Panc1 (cell line): ENCODE measurements at regions not wholly inside any gene's neighbourhood (a gene's known extent, or its start where the extent isn't known, plus 50 kb on each side); places are given as distances from the start of the nearest gene placed in this dataset.

Experiments used
- ATAC-seq: fragments of 200-7000 bp; cut with Tn5 transposase; 2 replicates; pipeline ENCODE4 v1.9.1; 2020; ENCODE audit warnings: mild to moderate bottlenecking, moderate library complexity
- BruUV-seq: library from RNA; stranded (reverse); fragments of 400-500 nt; replicated peaks from 2 replicates; lab custom pipeline; 2021; lab: Mats Ljungman, UMichigan
- CTCF ChIA-PET: fragments of 300-600 bp; sonication (Branson Sonifier 250); formaldehyde crosslinking; loops from one replicate; lab custom pipeline; 2022; ENCODE audit warnings: antibody characterized with exemption; lab: Charles Lee
- POLR2A ChIA-PET: fragments of 300-600 bp; sonication (Branson Sonifier 250); formaldehyde crosslinking; loops from one replicate; lab custom pipeline; 2022; ENCODE audit warnings: antibody characterized with exemption; lab: Charles Lee
- DNase-seq: peaks from one replicate; pipeline ENCODE4 v3.0.0-alpha.2; 2010; ENCODE audit warnings: low read depth, low spot score
- H3K27ac ChIP-seq: 2 replicates; pipeline ENCODE4 v1.5.1; 2011; ENCODE audit warnings: mild to moderate bottlenecking, low read length, inconsistent platforms
- H3K27me3 ChIP-seq: fragments of 200-500 bp; sonication (Bioruptor generic); 2 replicates; pipeline ENCODE4 v1.6.0; 2014; ENCODE audit warnings: low read length, inconsistent platforms; ENCODE audit not compliant: control insufficient read depth, insufficient read depth
- H3K36me3 ChIP-seq: fragments of 200-500 bp; sonication (Bioruptor generic); 2 replicates; pipeline ENCODE4 v1.5.1; 2014; ENCODE audit warnings: inconsistent platforms, mild to moderate bottlenecking, low read length, moderate library complexity; ENCODE audit not compliant: control insufficient read depth, insufficient read depth
- H3K4me1 ChIP-seq: 2 replicates; pipeline ENCODE4 v1.5.1; 2011; ENCODE audit warnings: inconsistent platforms, mild to moderate bottlenecking, low read length, moderate library complexity; ENCODE audit not compliant: control insufficient read depth, insufficient read depth
- H3K4me3 ChIP-seq, 2 experiments: 2 replicates each; pipeline ENCODE4 v1.5.1; 2011 to 2012; ENCODE audit warnings: low read depth in 2 of 2, low read length in 2 of 2, mild to moderate bottlenecking in 2 of 2, inconsistent platforms in 1 of 2, moderate library complexity in 1 of 2
- H3K9me3 ChIP-seq: fragments of 200-500 bp; sonication (Bioruptor generic); 2 replicates; pipeline ENCODE4 v1.5.1; 2014; ENCODE audit warnings: low read depth, mild to moderate bottlenecking, inconsistent platforms, low read length, moderate library complexity; ENCODE audit not compliant: control insufficient read depth, insufficient read depth
- CTCF ChIP-seq: fragments of 450-650 bp; IDR thresholded peaks from 2 replicates; pipeline ENCODE4 v1.5.1; 2017; ENCODE audit warnings: mild to moderate bottlenecking
- POLR2AphosphoS5 ChIP-seq: IDR thresholded peaks from 2 replicates; pipeline ENCODE4 v1.6.1; 2012; ENCODE audit warnings: mild to moderate bottlenecking, low read depth, low read length, moderate library complexity
- REST ChIP-seq, 2 experiments: IDR thresholded peaks; 2 replicates each; pipeline ENCODE4 v1.6.1; 2011 to 2012; ENCODE audit warnings: low read depth in 2 of 2, control low read depth in 1 of 2, low read length in 1 of 2, mild to moderate bottlenecking in 1 of 2, moderate library complexity in 1 of 2; ENCODE audit not compliant: insufficient read depth in 1 of 2
- SIN3A ChIP-seq: IDR thresholded peaks from 2 replicates; pipeline ENCODE4 v1.6.1; 2012; ENCODE audit warnings: low read depth, mild to moderate bottlenecking, low read length, moderate library complexity, borderline replicate concordance; ENCODE audit not compliant: insufficient read depth
- TCF7L2 ChIP-seq: IDR thresholded peaks from 2 replicates; pipeline ENCODE4 v1.6.1; 2011; ENCODE audit warnings: mild to moderate bottlenecking, low read depth, low read length, inconsistent platforms
- in situ Hi-C: cut with HindIII; loops from 2 replicates; pipeline ENCODE4 v1.10.0; 2016; ENCODE audit warnings: low sequenced_read_pairs, low pct_unique_long_range_greater_than_20kb
- intact Hi-C: fragments of 100-400 bp; cut with micrococcal nuclease; formaldehyde crosslinking; loops from one replicate; pipeline ENCODE4 v1.10.0; 2022; ENCODE audit not compliant: unreplicated experiment

GRCh38 chr10:78820007-78820362 is 248.8 kb upstream of the ZMIZ1 start:
- Histone ChIP-seq H3K27ac (no peak overlapping the region), H3K27me3 (no peaks in the 10 kb centered on the region), H3K36me3 (no peaks in the 10 kb centered on the region), H3K9me3 (no peaks in the 10 kb centered on the region), H3K4me3 (no peak overlapping the region), H3K4me1 (no peaks in the 10 kb centered on the region)
- ChIA-PET POLR2A (no interaction called here), CTCF (no interaction called here)
- ATAC-seq = no peak
- in situ Hi-C loops (no loop called here), intact Hi-C loops (no loop called here)
- TF ChIP-seq POLR2AphosphoS5 = no peak
- no peak for TF ChIP-seq TCF7L2
- no peak for TF ChIP-seq CTCF
- TF ChIP-seq SIN3A = no peak
- no peak for TF ChIP-seq REST (IDR thresholded peaks at IDR 0.05; ENCODE audit: insufficient read depth in 1 of 2, low read depth in 2 of 2, low read length in 1 of 2)
- DNase-seq = no peak
- no TSS peak for BruUV-seq

- no peaks in the 10 kb centered on the region for H3K27me3 ChIP-seq
- H3K36me3 ChIP-seq = no peaks in the 10 kb centered on the region
- in situ Hi-C loops (no loop called here), intact Hi-C loops (no loop called here)
- no peak overlapping the region for H3K4me3 ChIP-seq
- ATAC-seq (no peak), DNase-seq (no peak)
- no peak for TF ChIP-seq TCF7L2
- no peaks in the 10 kb centered on the region for H3K4me1 ChIP-seq
- ChIA-PET POLR2A (no interaction called here), CTCF (no interaction called here)
- no peaks in the 10 kb centered on the region for H3K9me3 ChIP-seq
- H3K27ac ChIP-seq = no peak overlapping the region
- BruUV-seq = no TSS peak
Observed at GRCh38 chr10:78821052-78821451, 247.7 kb upstream of the ZMIZ1 start.

GRCh38 chr10:78828647-78829539 is 239.9 kb upstream of the ZMIZ1 start:
- ATAC-seq = no peak
- Histone ChIP-seq H3K9me3 (no peaks in the 10 kb centered on the region), H3K4me1 (no peaks in the 10 kb centered on the region), H3K27ac (no peak overlapping the region), H3K4me3 (no peak overlapping the region), H3K36me3 (no peaks in the 10 kb centered on the region), H3K27me3 (no peaks in the 10 kb centered on the region)
- intact Hi-C loops (no loop called here), in situ Hi-C loops (no loop called here)
- ChIA-PET POLR2A (no interaction called here), CTCF (no interaction called here)
- DNase-seq = no peak
- TF ChIP-seq REST (IDR thresholded peaks at IDR 0.05; ENCODE audit: insufficient read depth in 1 of 2, low read depth in 2 of 2, low read length in 1 of 2) (no peak), TCF7L2 (no peak), SIN3A (no peak), CTCF (no peak), POLR2AphosphoS5 (no peak)
- no TSS peak for BruUV-seq
